ENCODE measurements at regions not wholly inside any gene's neighbourhood (a gene's known extent, or its start where the extent isn't known, plus 50 kb on each side); places are given as distances from the start of the nearest gene placed in this dataset.
"Not testable (repeated sequence)": the region's sequence is repeated elsewhere in the genome, so short reads cannot be mapped to it uniquely, and the experiment has no call there.

GRCh38 chr2:36290306-36290856 is 65.2 kb upstream of the CRIM1 start:
- TF ChIP-seq POLR2A (IDR thresholded peaks at IDR 0.05), result no peak
- TF ChIP-seq, protein P1, sequence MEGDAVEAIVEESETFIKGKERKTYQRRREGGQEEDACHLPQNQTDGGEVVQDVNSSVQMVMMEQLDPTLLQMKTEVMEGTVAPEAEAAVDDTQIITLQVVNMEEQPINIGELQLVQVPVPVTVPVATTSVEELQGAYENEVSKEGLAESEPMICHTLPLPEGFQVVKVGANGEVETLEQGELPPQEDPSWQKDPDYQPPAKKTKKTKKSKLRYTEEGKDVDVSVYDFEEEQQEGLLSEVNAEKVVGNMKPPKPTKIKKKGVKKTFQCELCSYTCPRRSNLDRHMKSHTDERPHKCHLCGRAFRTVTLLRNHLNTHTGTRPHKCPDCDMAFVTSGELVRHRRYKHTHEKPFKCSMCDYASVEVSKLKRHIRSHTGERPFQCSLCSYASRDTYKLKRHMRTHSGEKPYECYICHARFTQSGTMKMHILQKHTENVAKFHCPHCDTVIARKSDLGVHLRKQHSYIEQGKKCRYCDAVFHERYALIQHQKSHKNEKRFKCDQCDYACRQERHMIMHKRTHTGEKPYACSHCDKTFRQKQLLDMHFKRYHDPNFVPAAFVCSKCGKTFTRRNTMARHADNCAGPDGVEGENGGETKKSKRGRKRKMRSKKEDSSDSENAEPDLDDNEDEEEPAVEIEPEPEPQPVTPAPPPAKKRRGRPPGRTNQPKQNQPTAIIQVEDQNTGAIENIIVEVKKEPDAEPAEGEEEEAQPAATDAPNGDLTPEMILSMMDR (IDR thresholded peaks at IDR 0.05), result no peak
- 72 to 78% methylated on average over 6 of the region's 6 CpGs for WGBS, 2 donors

GRCh38 chr2:36289731-36290130 is 65.8 kb upstream of the CRIM1 start:
- TF ChIP-seq, protein P1 (IDR thresholded peaks at IDR 0.05), result no peak
- TF ChIP-seq POLR2A (IDR thresholded peaks at IDR 0.05), result no peak
- H3K9me3 ChIP-seq, result no peaks in the 10 kb centered on the region
- WGBS, 2 donors, result 86 to 94% methylated on average over 1 of the region's 1 CpG
- intact Hi-C loops (cut with DNase I), result no loop called here
- no peaks in the 10 kb centered on the region for H3K36me3 ChIP-seq
- H3K27ac ChIP-seq, result no peak overlapping the region
- no peaks in the 10 kb centered on the region for H3K4me1 ChIP-seq
- H3K4me3 ChIP-seq, result no peak overlapping the region
- no peaks in the 10 kb centered on the region for H3K27me3 ChIP-seq
- no peak for DNase-seq

More at GRCh38 chr2:36290306-36290856, 65.2 kb upstream of the CRIM1 start:
- no peaks in the 10 kb centered on the region for H3K9me3 ChIP-seq
- no peak overlapping the region for H3K4me3 ChIP-seq
- no peaks in the 10 kb centered on the region for H3K36me3 ChIP-seq
- H3K27me3 ChIP-seq, result no peaks in the 10 kb centered on the region
- intact Hi-C loops (cut with DNase I), result no loop called here
- no peak overlapping the region for H3K27ac ChIP-seq
- no peak for DNase-seq
- no peaks in the 10 kb centered on the region for H3K4me1 ChIP-seq

- TF ChIP-seq, protein P1 (IDR thresholded peaks at IDR 0.05), result no peak
- no peak for TF ChIP-seq POLR2A (IDR thresholded peaks at IDR 0.05)
- no peaks in the 10 kb centered on the region for H3K9me3 ChIP-seq
- no peak for DNase-seq
- WGBS, 2 donors, result 57 to 63% methylated on average over 6 of the region's 6 CpGs
- H3K4me3 ChIP-seq, result no peak overlapping the region
- no peaks in the 10 kb centered on the region for H3K36me3 ChIP-seq
- no peaks in the 10 kb centered on the region for H3K4me1 ChIP-seq
- H3K27me3 ChIP-seq, result no peaks in the 10 kb centered on the region
- intact Hi-C loops (cut with DNase I), result no loop called here
- no peak overlapping the region for H3K27ac ChIP-seq
Measured at GRCh38 chr2:36287363-36288275, 68.0 kb upstream of the CRIM1 start.

GRCh38 chr2:36279506-36279905 is 76.1 kb upstream of the CRIM1 start:
- H3K36me3 ChIP-seq; H3K4me3 ChIP-seq; intact Hi-C loops (cut with DNase I); DNase-seq; H3K27me3 ChIP-seq; H3K27ac ChIP-seq: not testable (repeated sequence)
- Histone ChIP-seq H3K4me1 (peaks cover 0 to 18% (median 0%) of the 10 kb centered on the region in 3 donors), H3K9me3 (peaks cover 0 to 11% (median 5%) of the 10 kb centered on the region in 3 donors)
- 50 to 61% methylated on average over 5 to 7 of the region's 7 CpGs for WGBS, 2 donors

DNA sequence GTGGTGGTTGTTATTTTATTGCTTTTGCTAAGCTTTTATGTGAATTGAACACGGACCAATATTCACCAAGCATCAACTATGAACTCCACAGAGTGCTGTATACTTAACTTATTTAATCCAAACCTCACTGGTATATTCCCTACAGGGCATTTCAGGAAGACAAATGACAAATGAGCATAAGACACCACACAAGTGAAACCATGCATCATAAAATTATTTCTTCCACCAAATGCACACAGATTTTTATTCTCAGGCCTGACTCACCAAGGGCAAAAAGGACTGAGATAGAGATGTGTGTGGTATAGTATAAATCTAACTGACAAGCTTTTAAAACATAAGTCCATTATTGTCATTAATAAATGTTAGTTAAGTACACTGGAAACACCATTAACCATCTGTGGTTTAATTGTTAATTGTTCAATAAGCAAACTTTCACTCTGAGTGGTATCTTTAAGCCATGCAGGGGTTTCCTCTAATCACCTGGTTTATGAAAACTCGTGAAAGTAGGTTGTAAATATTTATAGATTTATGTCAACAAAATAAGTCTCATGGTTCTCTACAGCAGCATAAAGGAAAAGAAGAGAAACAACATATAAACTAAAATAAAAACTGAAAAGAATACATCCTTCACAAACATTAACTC is 77.6 kb upstream of the CRIM1 start:
- DNase-seq, result no peak
- Histone ChIP-seq H3K4me1 (peaks cover 0 to 18% (median 0%) of the 10 kb centered on the region in 3 donors), H3K36me3 (no peaks in the 10 kb centered on the region), H3K27ac (peak overlapping the region in 1 of 4 donors; percentile 47), H3K4me3 (no peak overlapping the region), H3K9me3 (peaks cover 0 to 11% (median 5%) of the 10 kb centered on the region in 3 donors), H3K27me3 (no peaks in the 10 kb centered on the region)
- WGBS, 2 donors, result 13 to 31% methylated on average over 2 of the region's 2 CpGs
- intact Hi-C loops (cut with DNase I), result no loop called here
- TF ChIP-seq, protein P1 (IDR thresholded peaks at IDR 0.05), result no peak
- no peak for TF ChIP-seq POLR2A (IDR thresholded peaks at IDR 0.05)
